ENCODE measurements at regions not wholly inside any gene's neighbourhood (a gene's known extent, or its start where the extent isn't known, plus 50 kb on each side); places are given as distances from the start of the nearest gene placed in this dataset.

DNA sequence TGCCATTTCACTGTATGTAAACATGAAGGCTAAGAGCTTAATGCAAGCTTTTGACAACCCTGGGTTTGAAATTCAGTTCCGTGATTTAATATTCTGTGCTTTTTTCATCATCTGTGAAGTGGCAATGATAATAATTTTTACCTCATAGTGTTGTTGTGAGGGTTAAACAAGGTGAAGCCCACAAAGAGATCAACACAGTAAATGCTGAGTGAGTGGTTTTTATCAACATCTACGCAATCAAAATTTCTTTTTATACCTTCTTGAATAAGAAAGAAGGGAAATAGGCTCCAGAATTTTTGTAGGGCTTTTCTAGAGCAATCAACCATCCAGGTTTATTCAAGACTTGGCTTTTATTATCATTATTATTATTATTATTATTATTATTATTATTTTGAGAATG, 490.8 kb downstream of the SOX5 start:
- ChIA-PET POLR2A (ENCODE audit: unreplicated experiment) (no interaction called here), CTCF (no interaction called here)
- TF ChIP-seq NFE2L2 (IDR thresholded peaks at IDR 0.05; ENCODE audit: low read depth, low read length) (no peak), MAFK (IDR thresholded peaks at IDR 0.05; ENCODE audit: low read depth, low read length) (peak; percentile 41), RAD21 (IDR thresholded peaks at IDR 0.05; ENCODE audit: low read length) (no peak), POLR2A (IDR thresholded peaks at IDR 0.05; ENCODE audit: low read depth, low read length) (no peak), BHLHE40 (IDR thresholded peaks at IDR 0.05; ENCODE audit: low read depth, low read length) (no peak), CHD1 (IDR thresholded peaks at IDR 0.05; ENCODE audit: low read depth, low read length) (no peak)
- TF ChIP-seq, protein P1, sequence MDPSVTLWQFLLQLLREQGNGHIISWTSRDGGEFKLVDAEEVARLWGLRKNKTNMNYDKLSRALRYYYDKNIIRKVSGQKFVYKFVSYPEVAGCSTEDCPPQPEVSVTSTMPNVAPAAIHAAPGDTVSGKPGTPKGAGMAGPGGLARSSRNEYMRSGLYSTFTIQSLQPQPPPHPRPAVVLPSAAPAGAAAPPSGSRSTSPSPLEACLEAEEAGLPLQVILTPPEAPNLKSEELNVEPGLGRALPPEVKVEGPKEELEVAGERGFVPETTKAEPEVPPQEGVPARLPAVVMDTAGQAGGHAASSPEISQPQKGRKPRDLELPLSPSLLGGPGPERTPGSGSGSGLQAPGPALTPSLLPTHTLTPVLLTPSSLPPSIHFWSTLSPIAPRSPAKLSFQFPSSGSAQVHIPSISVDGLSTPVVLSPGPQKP (IDR thresholded peaks at IDR 0.05; ENCODE audit: borderline replicate concordance, low read depth, low read length): no peak
- TF ChIP-seq, protein P2, sequence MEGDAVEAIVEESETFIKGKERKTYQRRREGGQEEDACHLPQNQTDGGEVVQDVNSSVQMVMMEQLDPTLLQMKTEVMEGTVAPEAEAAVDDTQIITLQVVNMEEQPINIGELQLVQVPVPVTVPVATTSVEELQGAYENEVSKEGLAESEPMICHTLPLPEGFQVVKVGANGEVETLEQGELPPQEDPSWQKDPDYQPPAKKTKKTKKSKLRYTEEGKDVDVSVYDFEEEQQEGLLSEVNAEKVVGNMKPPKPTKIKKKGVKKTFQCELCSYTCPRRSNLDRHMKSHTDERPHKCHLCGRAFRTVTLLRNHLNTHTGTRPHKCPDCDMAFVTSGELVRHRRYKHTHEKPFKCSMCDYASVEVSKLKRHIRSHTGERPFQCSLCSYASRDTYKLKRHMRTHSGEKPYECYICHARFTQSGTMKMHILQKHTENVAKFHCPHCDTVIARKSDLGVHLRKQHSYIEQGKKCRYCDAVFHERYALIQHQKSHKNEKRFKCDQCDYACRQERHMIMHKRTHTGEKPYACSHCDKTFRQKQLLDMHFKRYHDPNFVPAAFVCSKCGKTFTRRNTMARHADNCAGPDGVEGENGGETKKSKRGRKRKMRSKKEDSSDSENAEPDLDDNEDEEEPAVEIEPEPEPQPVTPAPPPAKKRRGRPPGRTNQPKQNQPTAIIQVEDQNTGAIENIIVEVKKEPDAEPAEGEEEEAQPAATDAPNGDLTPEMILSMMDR (conservative IDR thresholded peaks at IDR 0.05; ENCODE audit: low read depth, low read length): no peak
- no CpG with 5 or more reads among the region's 2 CpGs for WGBS, 2 experiments (ENCODE audit: extremely low coverage in 2 of 2, insufficient read length in 1 of 2)
- Histone ChIP-seq H3K79me1 (ENCODE audit: low read depth in 1 of 2, low read length in 2 of 2) (no peaks in the 10 kb centered on the region), H3K27me3 (ENCODE audit: control insufficient read depth, insufficient read depth, low read length) (no peaks in the 10 kb centered on the region), H3K9ac (ENCODE audit: low read depth, low read length) (no peak overlapping the region), H4K5ac (ENCODE audit: low read depth, low read length) (no peak overlapping the region), H2AK5ac (ENCODE audit: low read depth, low read length) (no peak overlapping the region), H3K18ac (ENCODE audit: low read depth, low read length) (no peak overlapping the region), H3K9me1 (ENCODE audit: insufficient read depth, low read length) (no peaks in the 10 kb centered on the region), H2BK20ac (ENCODE audit: low read depth, low read length) (no peak overlapping the region), H3K4ac (ENCODE audit: low read depth, low read length) (no peak overlapping the region), H3K4me3 (ENCODE audit: insufficient read depth, low read depth, low read length) (no peak overlapping the region), H3K4me1 (ENCODE audit: control insufficient read depth, insufficient read depth, low read length) (no peaks in the 10 kb centered on the region), H3K4me2 (ENCODE audit: low read depth, low read length) (no peak overlapping the region), H4K8ac (ENCODE audit: low read depth in 2 of 2, low read length in 2 of 2) (no peak overlapping the region), H3K9me3 (ENCODE audit: control insufficient read depth, insufficient read depth, low read length) (no peaks in the 10 kb centered on the region), H4K91ac (ENCODE audit: insufficient read depth, low read depth, low read length) (no peak overlapping the region), H2AFZ (replicated peaks; ENCODE audit: low read length, poor library complexity) (no peak overlapping the region), H2AK9ac (replicated peaks; ENCODE audit: low read depth, low read length, poor library complexity) (no peak overlapping the region), H3K56ac (ENCODE audit: extremely low read depth, insufficient read depth, low read length) (no peak overlapping the region), H3K27ac (ENCODE audit: insufficient read depth, low read length) (no peak overlapping the region), H3K23ac (ENCODE audit: low read depth, low read length) (no peak overlapping the region), H3K14ac (replicated peaks; ENCODE audit: low read depth, low read length) (no peak overlapping the region), H2BK15ac (ENCODE audit: low read depth, low read length) (no peak overlapping the region), H3K36me3 (ENCODE audit: control insufficient read depth, insufficient read depth, low read length) (no peaks in the 10 kb centered on the region), H2BK120ac (ENCODE audit: low read depth, low read length) (no peak overlapping the region), H4K20me1 (ENCODE audit: insufficient read depth, low read length) (no peaks in the 10 kb centered on the region), H2BK5ac (ENCODE audit: low read depth, low read length, poor library complexity, severe bottlenecking) (no peak overlapping the region)
- intact Hi-C loops (cut with micrococcal nuclease) (no loop called here), dilution Hi-C loops (cut with HindIII; ENCODE audit: low sequenced_read_pairs, unreplicated experiment) (no loop called here), in situ Hi-C loops (cut with MboI; ENCODE audit: low sequenced_read_pairs) (no loop called here)
- ATAC-seq (ENCODE audit: low read depth) (no peak), DNase-seq (no peak)
- no TSS peak for BruUV-seq (replicated peaks)
